ENCODE measurements at regions not wholly inside any gene's neighbourhood (a gene's known extent, or its start where the extent isn't known, plus 50 kb on each side); places are given as distances from the start of the nearest gene placed in this dataset.

DNA sequence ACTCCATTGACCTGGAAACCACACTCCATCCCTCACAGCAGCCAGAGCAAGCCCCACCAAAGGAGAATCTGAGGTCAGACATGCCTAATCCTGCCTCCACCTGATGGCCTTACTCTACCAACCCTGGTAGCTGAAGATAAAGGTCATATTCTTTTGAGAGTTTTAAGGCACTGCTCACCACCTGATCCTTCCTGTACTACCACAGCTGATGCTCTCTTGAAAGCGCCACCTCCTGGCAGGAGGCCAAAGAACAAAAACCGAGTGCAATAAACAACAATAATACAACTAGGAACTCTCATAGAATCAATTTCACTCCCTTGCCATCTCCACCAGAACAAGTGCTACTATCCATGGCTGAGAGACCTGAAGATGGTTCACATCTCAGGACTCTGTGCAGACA, 301.6 kb downstream of the NAF1 start:
- TF ChIP-seq, protein P1, sequence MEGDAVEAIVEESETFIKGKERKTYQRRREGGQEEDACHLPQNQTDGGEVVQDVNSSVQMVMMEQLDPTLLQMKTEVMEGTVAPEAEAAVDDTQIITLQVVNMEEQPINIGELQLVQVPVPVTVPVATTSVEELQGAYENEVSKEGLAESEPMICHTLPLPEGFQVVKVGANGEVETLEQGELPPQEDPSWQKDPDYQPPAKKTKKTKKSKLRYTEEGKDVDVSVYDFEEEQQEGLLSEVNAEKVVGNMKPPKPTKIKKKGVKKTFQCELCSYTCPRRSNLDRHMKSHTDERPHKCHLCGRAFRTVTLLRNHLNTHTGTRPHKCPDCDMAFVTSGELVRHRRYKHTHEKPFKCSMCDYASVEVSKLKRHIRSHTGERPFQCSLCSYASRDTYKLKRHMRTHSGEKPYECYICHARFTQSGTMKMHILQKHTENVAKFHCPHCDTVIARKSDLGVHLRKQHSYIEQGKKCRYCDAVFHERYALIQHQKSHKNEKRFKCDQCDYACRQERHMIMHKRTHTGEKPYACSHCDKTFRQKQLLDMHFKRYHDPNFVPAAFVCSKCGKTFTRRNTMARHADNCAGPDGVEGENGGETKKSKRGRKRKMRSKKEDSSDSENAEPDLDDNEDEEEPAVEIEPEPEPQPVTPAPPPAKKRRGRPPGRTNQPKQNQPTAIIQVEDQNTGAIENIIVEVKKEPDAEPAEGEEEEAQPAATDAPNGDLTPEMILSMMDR (IDR thresholded peaks at IDR 0.05), result no peak
- no peak for TF ChIP-seq POLR2AphosphoS5 (IDR thresholded peaks at IDR 0.05; ENCODE audit: low read depth, low read length)
- DNase-seq (ENCODE audit: low read depth, low spot score) (no peak), ATAC-seq (no peak)
- CTCF ChIA-PET, result no interaction called here
- POLR2A ChIA-PET, result no interaction called here
- no peaks in the 10 kb centered on the region for H3K27me3 ChIP-seq (ENCODE audit: control insufficient read depth, insufficient read depth, low read length)
- H3K27ac ChIP-seq (ENCODE audit: low read length), result no peak overlapping the region
- BruUV-seq (replicated peaks), result no TSS peak
- no peaks in the 10 kb centered on the region for H3K36me3 ChIP-seq (ENCODE audit: control insufficient read depth, insufficient read depth, low read length)
- no peak overlapping the region for H3K4me3 ChIP-seq (ENCODE audit: low read depth in 2 of 2, low read length in 2 of 2)
- no peaks in the 10 kb centered on the region for H3K9me3 ChIP-seq (ENCODE audit: control insufficient read depth, insufficient read depth, low read depth, low read length)
- intact Hi-C loops (cut with micrococcal nuclease; ENCODE audit: unreplicated experiment), result no loop called here
- no peaks in the 10 kb centered on the region for H3K4me1 ChIP-seq (ENCODE audit: control insufficient read depth, insufficient read depth, low read length)
- in situ Hi-C loops (cut with HindIII; ENCODE audit: low pct_unique_long_range_greater_than_20kb, low sequenced_read_pairs), result no loop called here

DNA sequence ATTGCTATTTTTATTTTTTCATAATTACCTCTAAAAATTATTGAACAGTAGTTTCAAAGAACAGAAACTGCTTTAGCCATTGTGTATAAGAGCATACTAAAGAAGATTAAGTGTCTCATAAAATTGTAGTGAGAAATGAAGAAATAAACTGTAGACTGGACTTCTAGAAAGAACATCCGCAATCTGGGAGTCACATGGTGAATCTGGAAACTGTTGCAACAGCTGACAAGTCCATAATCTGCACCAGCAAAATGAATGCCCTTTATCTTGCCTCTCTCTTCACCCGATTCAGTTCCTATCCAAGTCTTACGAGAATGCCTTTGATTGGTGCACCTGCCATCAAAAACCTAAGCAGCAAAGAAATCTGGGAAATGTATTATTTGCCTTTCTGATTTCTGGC, 312.9 kb downstream of the NAF1 start:
- H3K36me3 ChIP-seq (ENCODE audit: control insufficient read depth, insufficient read depth, low read length), result no peaks in the 10 kb centered on the region
- no peaks in the 10 kb centered on the region for H3K9me3 ChIP-seq (ENCODE audit: control insufficient read depth, insufficient read depth, low read depth, low read length)
- DNase-seq (ENCODE audit: low read depth, low spot score) (no peak), ATAC-seq (no peak)
- H3K27ac ChIP-seq (ENCODE audit: low read length), result no peak overlapping the region
- no peak for TF ChIP-seq TCF7L2 (IDR thresholded peaks at IDR 0.05; ENCODE audit: low read depth, low read length)
- no peak for TF ChIP-seq POLR2AphosphoS5 (IDR thresholded peaks at IDR 0.05; ENCODE audit: low read depth, low read length)
- TF ChIP-seq, protein P2, sequence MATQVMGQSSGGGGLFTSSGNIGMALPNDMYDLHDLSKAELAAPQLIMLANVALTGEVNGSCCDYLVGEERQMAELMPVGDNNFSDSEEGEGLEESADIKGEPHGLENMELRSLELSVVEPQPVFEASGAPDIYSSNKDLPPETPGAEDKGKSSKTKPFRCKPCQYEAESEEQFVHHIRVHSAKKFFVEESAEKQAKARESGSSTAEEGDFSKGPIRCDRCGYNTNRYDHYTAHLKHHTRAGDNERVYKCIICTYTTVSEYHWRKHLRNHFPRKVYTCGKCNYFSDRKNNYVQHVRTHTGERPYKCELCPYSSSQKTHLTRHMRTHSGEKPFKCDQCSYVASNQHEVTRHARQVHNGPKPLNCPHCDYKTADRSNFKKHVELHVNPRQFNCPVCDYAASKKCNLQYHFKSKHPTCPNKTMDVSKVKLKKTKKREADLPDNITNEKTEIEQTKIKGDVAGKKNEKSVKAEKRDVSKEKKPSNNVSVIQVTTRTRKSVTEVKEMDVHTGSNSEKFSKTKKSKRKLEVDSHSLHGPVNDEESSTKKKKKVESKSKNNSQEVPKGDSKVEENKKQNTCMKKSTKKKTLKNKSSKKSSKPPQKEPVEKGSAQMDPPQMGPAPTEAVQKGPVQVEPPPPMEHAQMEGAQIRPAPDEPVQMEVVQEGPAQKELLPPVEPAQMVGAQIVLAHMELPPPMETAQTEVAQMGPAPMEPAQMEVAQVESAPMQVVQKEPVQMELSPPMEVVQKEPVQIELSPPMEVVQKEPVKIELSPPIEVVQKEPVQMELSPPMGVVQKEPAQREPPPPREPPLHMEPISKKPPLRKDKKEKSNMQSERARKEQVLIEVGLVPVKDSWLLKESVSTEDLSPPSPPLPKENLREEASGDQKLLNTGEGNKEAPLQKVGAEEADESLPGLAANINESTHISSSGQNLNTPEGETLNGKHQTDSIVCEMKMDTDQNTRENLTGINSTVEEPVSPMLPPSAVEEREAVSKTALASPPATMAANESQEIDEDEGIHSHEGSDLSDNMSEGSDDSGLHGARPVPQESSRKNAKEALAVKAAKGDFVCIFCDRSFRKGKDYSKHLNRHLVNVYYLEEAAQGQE (IDR thresholded peaks at IDR 0.05; ENCODE audit: insufficient read depth in 1 of 2, low read depth in 2 of 2, low read length in 1 of 2), result no peak
- TF ChIP-seq SIN3A (IDR thresholded peaks at IDR 0.05; ENCODE audit: borderline replicate concordance, insufficient read depth, low read depth, low read length), result no peak
- TF ChIP-seq, protein P1 (IDR thresholded peaks at IDR 0.05), result no peak
- no TSS peak for BruUV-seq (replicated peaks)
- H3K4me3 ChIP-seq (ENCODE audit: low read depth in 2 of 2, low read length in 2 of 2), result no peak overlapping the region
- intact Hi-C loops (cut with micrococcal nuclease; ENCODE audit: unreplicated experiment), result no loop called here
- POLR2A ChIA-PET, result no interaction called here
- in situ Hi-C loops (cut with HindIII; ENCODE audit: low pct_unique_long_range_greater_than_20kb, low sequenced_read_pairs), result no loop called here
- CTCF ChIA-PET, result no interaction called here
- H3K4me1 ChIP-seq (ENCODE audit: control insufficient read depth, insufficient read depth, low read length), result no peaks in the 10 kb centered on the region
- no peaks in the 10 kb centered on the region for H3K27me3 ChIP-seq (ENCODE audit: control insufficient read depth, insufficient read depth, low read length)

DNA sequence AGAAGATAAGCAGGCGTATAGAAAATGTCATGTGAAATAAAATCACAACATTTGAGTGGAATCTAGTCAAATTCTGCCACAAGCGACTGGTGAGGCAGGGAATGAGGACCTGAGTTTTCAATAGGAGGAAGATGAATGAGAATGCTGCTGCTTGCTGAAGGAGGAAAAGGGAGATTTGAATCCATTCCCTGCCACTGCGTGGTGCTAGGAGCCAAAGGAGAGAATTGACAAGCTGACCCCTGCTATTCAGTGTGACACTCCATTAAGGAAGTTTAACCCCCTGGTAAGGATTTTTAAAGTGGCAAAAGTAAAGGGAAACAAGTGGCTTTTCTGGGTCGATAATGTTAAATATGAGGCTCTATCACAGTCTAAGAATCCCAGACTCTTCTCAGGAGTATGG, 314.0 kb downstream of the NAF1 start:
- ATAC-seq, result no peak
- no peaks in the 10 kb centered on the region for H3K36me3 ChIP-seq (ENCODE audit: control insufficient read depth, insufficient read depth, low read length)
- TF ChIP-seq TCF7L2 (IDR thresholded peaks at IDR 0.05; ENCODE audit: low read depth, low read length) (no peak), SIN3A (IDR thresholded peaks at IDR 0.05; ENCODE audit: borderline replicate concordance, insufficient read depth, low read depth, low read length) (no peak), POLR2AphosphoS5 (IDR thresholded peaks at IDR 0.05; ENCODE audit: low read depth, low read length) (no peak)
- TF ChIP-seq, protein P1 (IDR thresholded peaks at IDR 0.05), result no peak
- TF ChIP-seq, protein P2 (IDR thresholded peaks at IDR 0.05; ENCODE audit: insufficient read depth in 1 of 2, low read depth in 2 of 2, low read length in 1 of 2), result no peak
- ChIA-PET POLR2A (no interaction called here), CTCF (no interaction called here)
- BruUV-seq (replicated peaks), result no TSS peak
- no peaks in the 10 kb centered on the region for H3K4me1 ChIP-seq (ENCODE audit: control insufficient read depth, insufficient read depth, low read length)
- H3K4me3 ChIP-seq (ENCODE audit: low read depth in 2 of 2, low read length in 2 of 2), result no peak overlapping the region
- intact Hi-C loops (cut with micrococcal nuclease; ENCODE audit: unreplicated experiment) (no loop called here), in situ Hi-C loops (cut with HindIII; ENCODE audit: low pct_unique_long_range_greater_than_20kb, low sequenced_read_pairs) (no loop called here)
- no peaks in the 10 kb centered on the region for H3K9me3 ChIP-seq (ENCODE audit: control insufficient read depth, insufficient read depth, low read depth, low read length)
- H3K27ac ChIP-seq (ENCODE audit: low read length), result no peak overlapping the region
- no peak for DNase-seq (ENCODE audit: low read depth, low spot score)
- no peaks in the 10 kb centered on the region for H3K27me3 ChIP-seq (ENCODE audit: control insufficient read depth, insufficient read depth, low read length)

Measured in Panc1 (cell line).